K562 (cell line): ENCODE measurements at regions not wholly inside any gene's neighbourhood (a gene's known extent, or its start where the extent isn't known, plus 50 kb on each side); places are given as distances from the start of the nearest gene placed in this dataset.

Experiments
- ATAC-seq: fragments of 200-7000 bp; cut with Tn5 transposase; 3 replicates; pipeline ENCODE4 v1.9.1; 2020; ENCODE audit warnings: moderate library complexity
- BruUV-seq: library from RNA; stranded (reverse); fragments of 400-500 nt; replicated peaks from 2 replicates; lab custom pipeline; 2021; lab: Mats Ljungman, UMichigan
- CTCF ChIA-PET: fragments of 300-600 bp; formaldehyde crosslinking; extraction: SDS; loops from one replicate; lab custom pipeline; 2021; ENCODE audit warnings: low intra/inter-chr PET ratio; lab: Yijun Ruan, JAX
- POLR2A ChIA-PET: fragments of 300-600, 350-650 bp; sonication (Branson Sonifier 250); formaldehyde crosslinking; extraction: SDS; loops from one replicate; lab custom pipeline; 2021; ENCODE audit warnings: antibody characterized with exemption, inconsistent platforms; lab: Yijun Ruan, JAX
- DNase-seq, 4 experiments: peaks; one replicate each; pipeline versions ENCODE4 v3.0.0 to v3.0.0-alpha.2; 2011 to 2018; ENCODE audit warnings: low spot score in 3 of 4, mixed read lengths in 3 of 4; ENCODE audit errors: extremely low read depth in 1 of 4
- FAIRE-seq: peaks from 2 replicates; lab custom pipeline; 2011; peaks lifted over from hg19 to GRCh38; lab: Jason Lieb, UNC
- H2AFZ ChIP-seq: 2 replicates; pipeline ENCODE4 v1.6.0; 2011; ENCODE audit warnings: low read depth, low read length, control low read depth, inconsistent platforms
- H3K27ac ChIP-seq: fragments of 200-600 bp; 3 replicates; pipeline ENCODE4 v1.8.0; 2011; ENCODE audit warnings: low read depth, mild to moderate bottlenecking, control low read depth, inconsistent platforms, low read length, moderate library complexity, mixed read lengths; ENCODE audit errors: extremely low read depth
- H3K27me3 ChIP-seq, 2 experiments: fragments of 300-600 bp in 1 of 2; 2 replicates in 1 of 2; 3 replicates in 1 of 2; pipeline versions ENCODE4 v1.6.0 to v1.8.0; 2011; ENCODE audit warnings: inconsistent platforms in 2 of 2, low read length in 2 of 2, mild to moderate bottlenecking in 1 of 2, mixed read lengths in 1 of 2, moderate library complexity in 1 of 2; ENCODE audit not compliant: control insufficient read depth in 2 of 2, insufficient read depth in 2 of 2
- H3K36me3 ChIP-seq: fragments of 300-600 bp; 3 replicates; pipeline ENCODE4 v1.8.0; 2011; ENCODE audit warnings: mild to moderate bottlenecking, low read length, inconsistent platforms; ENCODE audit not compliant: control insufficient read depth, insufficient read depth
- H3K4me1 ChIP-seq, 2 experiments: fragments of 200-600 bp in 1 of 2; replicated peaks in 1 of 2; 2 replicates in 1 of 2; 3 replicates in 1 of 2; pipeline versions ENCODE4 v1.5.1 to v1.8.0; 2011; ENCODE audit warnings: inconsistent platforms in 2 of 2, low read length in 2 of 2, mild to moderate bottlenecking in 1 of 2, mixed read lengths in 1 of 2, moderate library complexity in 1 of 2; ENCODE audit not compliant: control insufficient read depth in 2 of 2, insufficient read depth in 2 of 2
- H3K4me2 ChIP-seq: 2 replicates; pipeline ENCODE4 v1.6.1; 2011; ENCODE audit warnings: low read length, control low read depth, inconsistent platforms, mixed read lengths; ENCODE audit not compliant: insufficient read depth
- H3K4me3 ChIP-seq: fragments of 200-600 bp; sonication (generic), shearing (Covaris generic); 2 replicates; pipeline ENCODE4 v1.5.1; 2016; ENCODE audit warnings: control low read depth, inconsistent platforms
- H3K79me2 ChIP-seq: fragments of 200-600 bp; 3 replicates; pipeline ENCODE4 v1.8.0; 2011; ENCODE audit warnings: low read length, inconsistent platforms; ENCODE audit not compliant: control insufficient read depth, insufficient read depth
- H3K9ac ChIP-seq, 2 experiments: 2 replicates each; pipeline versions ENCODE4 v1.6.0 to v1.6.1; 2011; ENCODE audit warnings: low read depth in 2 of 2, low read length in 2 of 2, control low read depth in 1 of 2, inconsistent platforms in 1 of 2, mild to moderate bottlenecking in 1 of 2, mixed read lengths in 1 of 2; ENCODE audit not compliant: insufficient read depth in 1 of 2
- H3K9me1 ChIP-seq: one replicate; pipeline ENCODE4 v1.6.0; 2011; ENCODE audit warnings: inconsistent platforms, mild to moderate bottlenecking, low read length, moderate library complexity; ENCODE audit not compliant: control insufficient read depth, insufficient read depth
- H3K9me3 ChIP-seq: replicated peaks from 2 replicates; pipeline ENCODE4 v1.5.1; 2011; ENCODE audit warnings: low read depth, low read length, inconsistent platforms; ENCODE audit not compliant: control insufficient read depth, insufficient read depth
- H4K20me1 ChIP-seq: replicated peaks from 2 replicates; pipeline ENCODE4 v1.6.1; 2011; ENCODE audit warnings: low read length, inconsistent platforms, mixed read lengths; ENCODE audit not compliant: control insufficient read depth, insufficient read depth
- ATF1 ChIP-seq, 2 experiments: fragments of 450-650 bp in 1 of 2; IDR thresholded peaks; 2 replicates each; pipeline ENCODE4 v1.6.1; 2016; ENCODE audit warnings: missing compliant biosample characterization in 1 of 2, missing genetic modification characterization in 1 of 2
- CHCHD3 ChIP-seq: fragments of 250-450 bp; sonication (Bioruptor Pico); IDR thresholded peaks from 2 replicates; pipeline ENCODE4 v2.1.2; 2022; ENCODE audit warnings: mild to moderate bottlenecking
- CTCF ChIP-seq, 3 experiments: IDR thresholded peaks in 2 of 3; conservative IDR thresholded peaks in 1 of 3; 2 replicates each; pipeline ENCODE4 v1.5.1; 2011 to 2012; ENCODE audit warnings: low read length in 3 of 3, mild to moderate bottlenecking in 3 of 3, control low read depth in 2 of 3, improper control_type of control experiment in 1 of 3, inconsistent platforms in 1 of 3, low read depth in 1 of 3, mixed read lengths in 1 of 3, moderate library complexity in 1 of 3; ENCODE audit not compliant: insufficient read depth in 2 of 3
- E2F1 ChIP-seq: sonication (generic); formaldehyde crosslinking; IDR thresholded peaks from 2 replicates; pipeline ENCODE4 v1.8.1; 2023; ENCODE audit warnings: mild to moderate bottlenecking, missing genetic modification reagents, moderate library complexity
- HDAC1 ChIP-seq, 2 experiments: fragments of 450-650 bp; IDR thresholded peaks; 2 replicates each; pipeline ENCODE4 v1.6.1; 2016 to 2017; ENCODE audit warnings: inconsistent platforms in 1 of 2, mild to moderate bottlenecking in 1 of 2, moderate library complexity in 1 of 2
- HDAC2 ChIP-seq: fragments of 450-650 bp; IDR thresholded peaks from 2 replicates; pipeline ENCODE4 v1.6.1; 2016; ENCODE audit warnings: mild to moderate bottlenecking
- HIVEP1 ChIP-seq: fragments of 250-450 bp; sonication (Bioruptor Pico); IDR thresholded peaks from 2 replicates; pipeline ENCODE4 v1.4.0; 2020; ENCODE audit warnings: mild to moderate bottlenecking
- JUNB ChIP-seq: fragments of 450-650 bp; formaldehyde crosslinking; conservative IDR thresholded peaks from 2 replicates; pipeline ENCODE4 v1.4.0; 2020; ENCODE audit warnings: mild to moderate bottlenecking
- MBD2 ChIP-seq: sonication (generic); IDR thresholded peaks from 2 replicates; pipeline ENCODE4 v1.6.1; 2016; ENCODE audit warnings: low read depth, borderline replicate concordance
- MCM7 ChIP-seq, 2 experiments: fragments of 450-650 bp; IDR thresholded peaks; 2 replicates each; pipeline ENCODE4 v1.6.1; 2016 to 2018
- NR3C1 ChIP-seq: sonication (generic); formaldehyde crosslinking; IDR thresholded peaks from 2 replicates; pipeline ENCODE4 v1.8.1; 2022; ENCODE audit warnings: missing genetic modification reagents
- XRCC4 ChIP-seq: IDR thresholded peaks from one replicate; pipeline ENCODE4 v1.6.1; 2011; ENCODE audit not compliant: insufficient read depth, insufficient read length; ENCODE audit errors: extremely low read depth
- ZMIZ1 ChIP-seq, 2 experiments: fragments of 150-350 bp in 1 of 2; IDR thresholded peaks; 2 replicates each; pipeline ENCODE4 v1.6.1; 2012 to 2016; ENCODE audit warnings: low read depth in 2 of 2, low read length in 2 of 2, mild to moderate bottlenecking in 1 of 2, moderate library complexity in 1 of 2
- ZNF384 ChIP-seq: IDR thresholded peaks from 2 replicates; pipeline ENCODE4 v1.6.1; 2012; ENCODE audit warnings: low read depth, low read length, improper control_type of control experiment
- WGBS: fragments of 100-300 bp; shearing (Covaris generic); methylation state at CpG from one replicate; pipeline ENCODE4 v1.1.6; 2016; ENCODE audit warnings: low coverage, mixed read lengths; ENCODE audit not compliant: insufficient coverage; ENCODE audit errors: missing lambda C conversion rate; 5-methylcytosine and 5-hydroxymethylcytosine counted together
- in situ Hi-C: fragments of 300-500 bp; cut with MboI; formaldehyde crosslinking; loops from 4 replicates; pipeline ENCODE4 v1.15.0; 2018; ENCODE audit warnings: inconsistent platforms, mixed read lengths
- intact Hi-C: fragments of 100-400 bp; cut with micrococcal nuclease; formaldehyde crosslinking; loops from 2 replicates; pipeline ENCODE4 v1.14.2; 2022
- TF ChIP-seq, protein P1 (sequence below): IDR thresholded peaks from 2 replicates; pipeline ENCODE4 v1.6.1; 2016; ENCODE audit warnings: missing genetic modification characterization, missing compliant biosample characterization

GRCh38 chr5:21085791-21086190, 1097.8 kb upstream of the CDH18 start (continued):
- no peak for TF ChIP-seq ZMIZ1 (IDR thresholded peaks at IDR 0.05; ENCODE audit: low read depth in 2 of 2, low read length in 2 of 2)
- no peak for TF ChIP-seq HIVEP1 (CRISPR knock-in tag)

- no peak overlapping the region for H2AFZ ChIP-seq
Measured at GRCh38 chr5:21071986-21072385, 1084.0 kb upstream of the CDH18 start.

More at GRCh38 chr5:21071986-21072385, 1084.0 kb upstream of the CDH18 start:
- 2% methylated on average over 5 of the region's 5 CpGs for WGBS
- H3K79me2 ChIP-seq = no peaks in the 10 kb centered on the region
- ChIA-PET POLR2A (no interaction called here), CTCF (no interaction called here)
- H4K20me1 ChIP-seq = no peaks in the 10 kb centered on the region
- no TSS peak for BruUV-seq
- no peaks in the 10 kb centered on the region for H3K9me1 ChIP-seq
- no peaks in the 10 kb centered on the region; the same call in 1 of the 2 replicates for H3K9me3 ChIP-seq
- no peak for ATAC-seq
- TF ChIP-seq, protein P1, sequence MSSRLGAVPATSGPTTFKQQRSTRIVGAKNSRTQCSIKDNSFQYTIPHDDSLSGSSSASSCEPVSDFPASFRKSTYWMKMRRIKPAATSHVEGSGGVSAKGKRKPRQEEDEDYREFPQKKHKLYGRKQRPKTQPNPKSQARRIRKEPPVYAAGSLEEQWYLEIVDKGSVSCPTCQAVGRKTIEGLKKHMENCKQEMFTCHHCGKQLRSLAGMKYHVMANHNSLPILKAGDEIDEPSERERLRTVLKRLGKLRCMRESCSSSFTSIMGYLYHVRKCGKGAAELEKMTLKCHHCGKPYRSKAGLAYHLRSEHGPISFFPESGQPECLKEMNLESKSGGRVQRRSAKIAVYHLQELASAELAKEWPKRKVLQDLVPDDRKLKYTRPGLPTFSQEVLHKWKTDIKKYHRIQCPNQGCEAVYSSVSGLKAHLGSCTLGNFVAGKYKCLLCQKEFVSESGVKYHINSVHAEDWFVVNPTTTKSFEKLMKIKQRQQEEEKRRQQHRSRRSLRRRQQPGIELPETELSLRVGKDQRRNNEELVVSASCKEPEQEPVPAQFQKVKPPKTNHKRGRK (tag) = no peak
- no peak for TF ChIP-seq MBD2
- no peak for TF ChIP-seq JUNB (CRISPR knock-in tag)
- TF ChIP-seq ZNF384 = no peak
- TF ChIP-seq XRCC4 = no peak
- TF ChIP-seq CTCF (IDR thresholded peaks at IDR 0.05 in 2 of 3, conservative IDR thresholded peaks at IDR 0.05 in 1 of 3; ENCODE audit: insufficient read depth in 2 of 3, low read depth in 1 of 3, low read length in 3 of 3) = no peak
- no peak for TF ChIP-seq ATF1 (CRISPR knock-in tag; IDR thresholded peaks at IDR 0.05)
- no peak for TF ChIP-seq ATF1 (tag; IDR thresholded peaks at IDR 0.05)
- no peak for TF ChIP-seq E2F1 (CRISPR knock-in tag)
- no peak for TF ChIP-seq MCM7 (IDR thresholded peaks at IDR 0.05)
- no peak for TF ChIP-seq HDAC2
- TF ChIP-seq NR3C1 (CRISPR knock-in tag) = no peak
- no peak for TF ChIP-seq HDAC1 (IDR thresholded peaks at IDR 0.05)
- TF ChIP-seq CHCHD3 (CRISPR knock-in tag) = no peak
- no peak for FAIRE-seq
- no peaks in the 10 kb centered on the region for H3K27me3 ChIP-seq
- no peaks in the 10 kb centered on the region for H3K36me3 ChIP-seq
- no peak overlapping the region for H3K4me2 ChIP-seq
- H3K4me3 ChIP-seq = no peak overlapping the region
- H3K4me1 ChIP-seq = no peaks in the 10 kb centered on the region
- H3K9ac ChIP-seq = no peak overlapping the region
- in situ Hi-C loops (no loop called here), intact Hi-C loops (no loop called here)
- no peak for DNase-seq
- no peak overlapping the region for H3K27ac ChIP-seq
